ENCODE measurements at regions not wholly inside any gene's neighbourhood (a gene's known extent, or its start where the extent isn't known, plus 50 kb on each side); places are given as distances from the start of the nearest gene placed in this dataset.
"Not testable (repeated sequence)": the region's sequence is repeated elsewhere in the genome, so short reads cannot be mapped to it uniquely, and the experiment has no call there.

DNA sequence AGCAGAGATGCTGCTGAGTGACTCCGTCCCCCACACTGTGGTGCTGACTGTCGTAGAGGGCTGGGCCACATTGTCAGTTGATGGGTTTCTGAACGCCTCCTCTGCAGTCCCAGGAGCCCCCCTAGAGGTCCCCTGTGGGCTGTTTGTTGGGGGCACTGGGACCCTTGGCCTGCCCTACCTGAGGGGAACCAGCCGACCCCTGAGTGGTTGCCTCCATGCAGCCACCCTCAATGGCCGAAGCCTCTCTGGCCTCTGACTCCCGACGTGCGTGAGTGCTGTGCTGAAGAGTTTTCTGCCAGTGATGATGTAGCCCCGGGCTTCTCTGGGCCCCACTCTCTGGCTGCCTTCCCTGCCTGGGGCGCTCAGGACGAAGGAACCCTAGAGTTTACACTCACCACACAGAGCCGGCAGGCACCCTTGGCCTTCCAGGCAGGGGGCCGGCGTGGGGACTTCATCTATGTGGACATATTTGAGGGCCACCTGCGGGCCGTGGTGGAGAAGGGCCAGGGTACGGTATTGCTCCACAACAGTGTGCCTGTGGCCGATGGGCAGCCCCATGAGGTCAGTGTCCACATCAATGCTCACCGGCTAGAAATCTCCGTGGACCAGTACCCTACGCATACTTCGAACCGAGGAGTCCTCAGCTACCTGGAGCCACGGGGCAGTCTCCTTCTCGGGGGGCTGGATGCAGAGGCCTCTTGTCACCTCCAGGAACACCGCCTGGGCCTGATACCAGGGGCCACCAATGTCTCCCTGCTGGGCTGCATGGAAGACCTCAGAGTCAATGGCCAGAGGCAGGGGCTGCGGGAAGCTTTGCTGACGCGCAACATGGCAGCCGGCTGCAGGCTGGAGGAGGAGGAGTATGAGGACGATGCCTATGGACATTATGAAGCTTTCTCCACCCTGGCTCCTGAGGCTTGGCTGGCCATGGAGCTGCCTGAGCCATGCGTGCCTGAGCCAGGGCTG is 181.1 kb downstream of the TBC1D2B start:
- DNase-seq (ENCODE audit: low read depth in 2 of 2): not testable (repeated sequence)

DNA sequence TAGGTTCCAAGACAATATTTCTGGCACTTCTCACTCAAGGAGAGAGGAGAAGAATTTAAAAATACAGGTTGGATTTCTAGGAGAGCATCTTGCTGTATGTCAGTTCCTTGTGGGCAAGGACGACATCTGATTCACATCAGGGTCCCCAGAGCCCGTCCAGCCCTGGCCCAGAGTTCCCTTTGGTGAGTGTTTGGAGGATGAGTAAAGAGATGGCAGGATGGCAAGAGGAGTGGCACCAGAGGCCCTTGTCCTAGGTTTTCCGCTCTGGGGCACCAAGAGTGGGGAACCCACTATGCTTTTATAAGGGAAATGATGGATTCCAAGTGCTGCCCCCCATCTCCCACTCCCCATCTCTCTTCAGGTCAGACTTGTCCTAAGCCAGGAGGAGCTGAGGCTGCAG is 181.8 kb downstream of the TBC1D2B start:
- no peak for DNase-seq (ENCODE audit: low read depth in 2 of 2)

DNA sequence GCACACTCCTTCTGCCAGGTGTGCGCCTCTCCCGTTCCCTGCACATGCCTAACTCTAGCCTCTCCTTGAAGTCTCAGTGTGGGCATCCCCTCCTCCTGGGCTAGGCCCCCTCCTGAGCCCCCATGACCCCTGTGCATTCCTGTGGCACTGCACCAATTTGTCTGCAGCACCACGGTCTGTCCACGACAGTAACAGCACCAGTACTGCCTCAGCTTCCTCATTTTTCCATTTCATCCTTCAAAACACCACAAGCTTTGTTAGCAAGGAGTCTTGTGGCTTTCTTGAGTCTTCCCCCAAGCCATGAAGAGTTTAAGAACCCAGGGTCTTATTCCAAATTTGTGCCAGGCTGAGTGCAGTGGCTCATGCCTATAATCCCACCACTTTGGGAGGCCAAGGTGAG is 182.4 kb downstream of the TBC1D2B start:
- DNase-seq (ENCODE audit: low read depth in 2 of 2): not testable (repeated sequence)

DNA sequence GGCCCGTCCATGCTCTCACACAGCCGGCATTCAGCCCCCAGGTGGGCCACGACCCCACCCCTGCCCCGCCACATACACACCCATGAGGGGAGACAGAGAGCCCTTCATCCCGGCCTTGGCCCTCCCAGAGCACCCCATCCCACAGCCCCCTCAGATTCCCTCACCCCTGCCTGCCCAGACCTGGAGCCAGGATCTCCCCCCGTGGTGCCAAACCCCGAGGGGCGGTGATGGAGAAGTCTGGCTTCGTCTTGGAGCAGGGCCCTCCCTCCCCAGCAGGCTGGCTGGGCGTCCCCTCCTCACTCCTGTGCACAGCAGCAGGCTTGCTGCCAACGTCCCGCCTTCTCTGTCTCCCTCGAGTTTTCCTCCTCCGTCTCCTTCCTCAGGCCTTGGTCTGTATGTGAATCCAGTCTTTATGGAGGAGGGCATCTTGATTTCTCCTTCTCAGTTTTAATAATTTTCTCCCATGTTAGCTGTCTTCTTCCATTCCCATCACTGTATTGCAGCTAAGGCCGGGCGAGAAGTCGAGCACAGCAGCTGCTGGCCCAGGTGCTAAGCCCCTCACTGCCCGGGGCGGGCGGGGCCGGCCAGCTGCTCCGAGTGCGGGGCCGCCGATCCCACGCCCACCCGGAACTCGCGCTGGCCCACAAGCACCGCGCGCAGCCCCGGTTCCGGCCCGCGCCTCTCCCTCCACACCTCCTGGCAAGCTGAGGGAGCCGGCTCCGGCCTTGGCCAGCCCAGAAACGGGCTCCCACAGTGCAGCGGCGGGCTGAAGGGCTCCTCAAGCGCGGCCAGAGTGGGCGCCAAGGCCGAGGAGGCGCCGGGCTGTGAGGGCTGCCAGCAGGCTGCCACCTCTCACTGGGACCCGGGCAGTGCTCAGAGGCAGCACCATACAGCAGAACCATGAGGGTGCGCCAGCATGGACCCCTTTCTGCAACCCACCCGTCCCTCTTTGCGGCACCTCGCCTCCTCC is 183.6 kb downstream of the TBC1D2B start:
- DNase-seq (ENCODE audit: low read depth in 2 of 2): not testable (repeated sequence)

DNA sequence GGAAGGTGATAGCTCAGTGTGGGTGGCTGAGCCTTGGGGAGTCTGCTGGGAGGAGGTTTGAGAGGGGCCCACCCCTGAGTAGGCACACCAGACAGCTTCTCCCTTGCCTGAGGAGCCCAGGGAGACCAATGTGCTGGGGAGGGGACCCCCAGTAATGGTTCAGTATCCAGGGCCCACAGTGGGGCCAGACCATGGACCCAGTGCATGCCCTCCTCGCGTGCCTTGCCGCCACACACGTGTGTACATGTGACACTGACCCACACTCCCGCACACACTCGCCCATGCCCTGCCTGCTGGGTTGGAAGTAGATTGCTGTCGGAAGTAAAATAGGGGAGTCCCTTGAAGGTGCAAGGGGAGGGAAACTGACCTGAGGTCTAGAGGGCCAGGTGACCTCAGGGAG is 184.3 kb downstream of the TBC1D2B start:
- not testable (repeated sequence) for DNase-seq (ENCODE audit: low read depth in 2 of 2)

DNA sequence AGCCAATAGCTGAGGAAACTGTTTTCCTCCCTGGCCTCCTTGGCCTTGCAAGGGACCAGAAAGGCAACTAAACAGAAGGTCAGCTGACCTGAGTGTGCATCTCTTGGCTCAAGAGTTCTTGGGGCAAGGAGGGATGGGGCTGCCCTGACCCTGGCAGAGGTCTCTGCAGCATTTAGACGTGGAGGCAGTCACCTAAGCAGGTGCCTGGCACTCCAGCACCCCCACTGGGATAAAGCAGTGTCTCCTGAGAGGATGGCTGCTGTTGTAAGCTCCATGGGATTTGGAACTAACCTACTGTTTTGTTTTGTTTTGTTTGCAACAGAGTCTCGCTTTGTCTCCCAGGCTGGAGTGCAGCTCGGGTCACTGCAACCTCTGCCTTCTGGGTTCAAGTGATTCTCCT is 185.2 kb downstream of the TBC1D2B start:
- no peak for DNase-seq (ENCODE audit: low read depth in 2 of 2)

DNA sequence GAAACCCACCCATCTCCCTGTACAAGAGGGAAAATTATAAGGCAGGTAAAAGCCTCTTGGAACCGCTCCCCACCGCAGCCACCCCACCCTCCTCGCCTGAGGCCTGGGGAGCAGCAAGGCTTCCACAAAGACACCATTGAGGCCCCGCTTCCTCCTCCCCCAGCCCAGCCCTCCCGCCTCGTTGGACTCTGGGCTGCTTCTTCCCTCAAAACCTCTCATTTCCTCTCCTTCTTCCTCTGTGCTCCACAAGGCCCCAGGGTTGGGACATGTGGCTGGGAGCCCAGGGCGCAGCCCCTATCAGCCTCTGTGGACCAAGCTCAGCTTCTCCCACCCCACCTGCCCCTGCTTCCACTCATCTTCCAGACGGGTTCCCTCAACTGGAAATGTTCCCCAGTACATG is 185.6 kb downstream of the TBC1D2B start:
- DNase-seq (ENCODE audit: low read depth in 2 of 2): not testable (repeated sequence)

DNA sequence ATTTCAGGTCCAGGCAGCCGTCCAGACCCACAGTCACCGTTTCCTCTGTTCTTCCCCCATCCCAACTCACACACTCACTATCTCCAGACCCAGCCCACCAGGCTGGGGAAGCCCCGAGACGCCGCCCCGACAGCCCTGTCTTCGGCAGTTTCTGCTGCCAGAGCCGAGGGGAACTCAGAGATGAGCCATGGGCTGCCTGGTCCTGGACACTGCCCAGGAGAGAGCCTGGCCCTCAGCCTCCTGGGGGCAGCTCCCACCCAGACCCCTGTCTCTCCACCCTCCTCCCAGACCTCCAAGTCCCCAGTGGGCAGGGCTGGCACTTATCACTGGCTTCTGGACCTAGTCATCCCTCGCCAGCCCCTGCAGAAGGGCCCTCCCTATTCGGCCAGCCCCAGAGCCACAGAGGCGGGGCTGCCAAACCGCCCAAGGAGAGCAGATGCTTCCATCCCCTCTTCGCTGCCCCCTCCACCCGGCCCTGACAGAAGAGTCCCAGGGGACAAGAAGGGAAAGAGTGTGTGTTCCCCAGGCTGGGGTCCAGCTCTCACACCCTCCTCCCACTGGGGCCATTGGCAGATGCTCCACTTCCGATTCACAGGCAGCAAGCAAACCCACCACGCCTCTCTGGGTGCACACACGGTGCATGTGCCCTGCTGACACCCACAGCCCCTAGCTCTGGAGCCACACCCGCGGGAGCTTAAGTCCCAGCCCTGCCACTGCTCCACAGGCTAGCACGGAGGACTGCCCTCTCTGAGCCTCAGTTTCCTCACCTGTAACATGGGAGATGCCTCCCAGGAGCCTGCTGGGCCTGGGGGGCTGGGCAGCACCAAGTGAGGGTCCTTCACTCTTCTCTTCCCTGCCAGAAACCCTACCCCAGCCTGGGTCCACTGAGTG is 186.4 kb downstream of the TBC1D2B start:
- DNase-seq (ENCODE audit: low read depth in 2 of 2): not testable (repeated sequence)

DNA sequence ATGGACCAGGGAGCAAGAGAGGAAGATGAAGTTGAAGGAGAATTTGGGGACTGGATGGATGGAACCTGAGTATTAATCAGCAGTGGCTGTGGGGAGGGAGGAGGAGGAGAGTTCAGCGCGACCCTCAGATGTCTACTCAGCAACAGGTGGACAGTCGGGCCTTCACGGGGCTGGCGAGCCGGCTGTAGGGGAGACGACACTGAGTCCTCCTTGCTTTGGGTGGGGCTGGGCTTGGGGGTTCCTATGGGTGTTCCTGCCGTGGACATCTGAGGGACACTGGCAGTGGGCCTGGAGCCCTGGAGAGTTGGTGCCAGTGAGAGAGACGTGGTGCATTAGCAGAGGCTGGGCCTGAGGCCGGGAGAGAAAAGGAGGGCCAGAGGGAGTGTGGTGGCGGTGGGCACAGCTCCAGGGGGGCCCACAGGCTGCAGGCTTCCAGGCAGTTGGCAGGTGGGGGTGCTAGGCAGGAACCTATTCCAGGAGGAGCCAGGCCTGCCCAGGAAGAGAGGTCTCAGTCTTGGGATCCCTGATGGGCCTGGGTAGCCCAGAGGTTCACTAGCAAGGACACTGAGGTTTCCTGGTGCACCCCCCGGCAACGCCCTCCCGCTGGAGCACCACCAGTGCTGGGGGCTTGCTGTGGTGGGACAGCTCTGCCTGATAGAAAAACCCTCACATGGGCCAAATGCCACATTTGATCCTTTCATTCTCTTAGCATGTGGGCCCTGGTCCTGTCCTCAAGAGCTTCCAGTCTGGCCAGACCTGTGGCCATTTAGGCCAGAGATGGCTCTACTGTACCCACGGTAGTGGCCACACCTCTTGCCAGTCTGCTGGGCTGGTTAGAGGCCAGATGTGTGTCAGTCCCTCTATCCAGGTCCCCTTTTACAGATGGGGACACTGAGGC is 187.4 kb downstream of the TBC1D2B start:
- DNase-seq (ENCODE audit: low read depth in 2 of 2): not testable (repeated sequence)

DNA sequence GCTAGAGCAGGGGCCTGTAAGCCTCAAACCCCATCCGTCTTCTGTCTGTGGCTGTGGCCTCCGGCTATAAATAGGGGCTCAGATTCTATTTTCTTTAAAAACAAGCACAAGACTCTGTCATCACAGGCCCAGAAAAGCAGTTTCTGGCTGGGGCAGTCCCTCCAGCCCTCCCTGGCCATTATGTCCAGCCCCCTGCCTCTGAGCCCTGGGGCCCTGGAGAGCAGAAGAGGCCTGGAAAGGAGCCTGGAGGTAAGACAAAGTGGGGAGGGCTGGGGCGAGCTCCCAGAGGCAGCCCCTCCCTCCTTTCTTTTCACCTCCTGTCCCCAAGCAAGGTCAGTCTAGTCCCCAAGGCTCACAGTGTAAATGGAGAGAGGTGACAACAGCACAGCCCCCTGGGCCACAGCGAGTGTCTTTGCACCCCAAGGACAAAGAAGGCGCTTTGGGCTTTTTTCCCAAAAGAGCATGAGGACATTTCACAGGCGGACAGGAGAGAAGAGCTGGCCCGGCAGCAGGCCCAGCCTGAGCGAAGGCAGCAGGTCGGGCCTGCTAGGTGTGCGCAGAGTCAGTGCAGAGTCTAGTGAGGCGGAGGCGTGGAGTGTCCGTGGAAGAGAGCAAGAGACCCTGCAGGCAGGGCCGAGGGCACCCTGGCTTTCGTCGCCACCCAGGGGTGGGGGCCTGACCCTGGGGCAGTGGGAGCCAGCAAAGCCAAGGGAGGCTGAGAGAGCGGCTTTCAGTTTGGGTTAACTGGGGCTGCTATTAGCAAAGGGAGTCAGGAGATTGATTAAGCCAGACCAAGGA is 188.3 kb downstream of the TBC1D2B start:
- DNase-seq (ENCODE audit: low read depth in 2 of 2): no peak

DNA sequence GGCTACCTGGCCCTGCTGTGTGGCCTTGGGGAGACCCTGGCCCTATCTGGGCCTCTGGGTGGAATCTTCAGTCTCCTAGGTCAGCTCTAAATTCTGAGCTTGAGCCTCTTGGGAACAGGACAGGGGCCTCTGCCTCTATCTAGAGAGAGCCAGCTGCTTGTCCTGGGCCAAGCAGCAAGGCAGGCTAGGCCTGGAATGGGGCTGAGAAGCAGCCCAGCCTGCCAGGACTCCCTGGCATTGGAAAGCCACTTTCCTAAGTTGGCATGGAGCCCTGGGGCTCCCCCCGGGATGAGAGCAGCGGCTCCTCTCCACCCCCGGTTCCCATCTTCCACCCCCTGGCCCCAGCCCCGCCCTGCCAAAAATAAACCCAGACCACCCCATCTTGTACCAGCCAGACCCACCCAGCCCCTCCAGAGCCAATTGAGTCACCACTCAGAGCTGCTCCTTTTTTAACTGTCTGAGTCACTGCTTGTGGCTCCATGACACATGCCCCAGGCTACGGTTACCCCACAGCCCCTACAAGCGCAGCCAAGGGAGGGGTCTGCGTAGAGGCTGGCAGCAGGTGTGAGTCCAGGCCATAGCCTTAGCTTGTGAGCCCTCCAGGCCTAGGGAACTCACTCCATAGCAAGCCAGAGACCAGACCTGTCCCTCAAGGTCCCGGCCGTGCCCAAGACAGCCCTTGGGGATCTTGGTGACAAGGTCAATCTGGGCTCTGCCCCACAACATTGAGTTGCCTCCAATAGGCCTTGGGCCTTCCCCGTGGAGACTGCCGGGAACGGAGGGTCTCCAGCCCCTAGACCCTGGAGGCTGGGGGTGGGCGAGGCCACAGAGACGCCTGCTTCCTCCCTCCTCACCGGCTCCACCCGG is 189.7 kb downstream of the TBC1D2B start:
- DNase-seq (ENCODE audit: low read depth in 2 of 2): not testable (repeated sequence)

DNA sequence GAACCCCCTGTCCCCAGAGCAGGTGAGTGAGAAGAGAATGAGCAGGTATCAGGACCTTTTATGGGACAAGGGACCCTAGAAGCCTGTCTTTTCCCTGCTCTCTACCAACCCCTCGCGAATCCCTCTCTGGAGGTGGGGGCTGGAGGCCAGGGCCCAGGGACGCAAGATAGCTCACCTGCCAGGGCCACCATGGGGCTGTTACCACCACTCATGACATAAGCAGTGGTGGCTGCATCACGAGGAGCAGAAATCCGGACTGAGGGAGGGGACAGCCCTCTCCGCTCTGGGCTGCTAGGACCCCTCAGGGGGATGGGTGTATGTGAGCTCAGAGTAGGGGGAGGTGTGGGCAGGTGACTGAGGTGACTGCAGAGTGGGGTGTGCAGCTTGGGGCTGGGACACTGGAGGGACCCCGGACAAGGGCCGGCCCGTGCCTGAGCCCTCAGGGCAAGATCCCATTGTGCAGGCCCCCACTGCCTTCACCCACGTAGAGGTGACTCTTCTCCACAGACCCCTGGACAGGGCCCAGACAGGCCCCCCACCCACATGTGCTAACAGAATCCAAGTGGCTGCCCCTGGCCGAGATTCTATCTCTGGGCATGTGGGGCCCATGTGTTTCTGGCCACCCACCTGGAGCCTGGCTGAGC is 190.6 kb downstream of the TBC1D2B start:
- DNase-seq (ENCODE audit: low read depth in 2 of 2): no peak

DNA sequence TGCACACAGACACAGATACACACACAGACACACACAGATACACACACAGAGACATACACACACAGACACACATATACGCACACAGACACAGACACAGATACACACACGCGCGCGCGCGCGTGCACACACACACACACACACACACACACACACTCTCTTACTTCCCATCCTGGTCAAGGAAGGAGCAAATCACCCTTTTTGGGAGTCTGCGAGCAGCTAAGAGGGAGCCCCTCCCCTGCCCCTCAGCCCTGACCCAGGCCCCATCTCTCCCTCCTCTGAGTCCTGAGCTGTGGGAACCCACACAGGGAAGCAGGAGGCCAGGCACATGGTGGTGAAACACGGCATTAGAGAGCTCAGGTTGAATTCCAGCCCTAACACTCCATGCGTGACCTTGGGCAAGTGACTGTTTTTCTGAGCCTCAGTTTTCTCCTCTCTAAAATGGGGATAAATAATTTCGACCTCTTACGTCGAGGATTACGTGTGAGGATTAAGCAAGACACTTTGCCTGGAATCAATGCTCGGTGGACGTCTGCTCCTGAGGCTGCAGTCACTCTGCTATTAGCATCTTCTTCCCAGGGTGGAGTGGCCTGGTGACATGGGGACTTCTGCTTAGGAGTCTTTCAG is 191.5 kb downstream of the TBC1D2B start:
- not testable (repeated sequence) for DNase-seq (ENCODE audit: low read depth in 2 of 2)

DNA sequence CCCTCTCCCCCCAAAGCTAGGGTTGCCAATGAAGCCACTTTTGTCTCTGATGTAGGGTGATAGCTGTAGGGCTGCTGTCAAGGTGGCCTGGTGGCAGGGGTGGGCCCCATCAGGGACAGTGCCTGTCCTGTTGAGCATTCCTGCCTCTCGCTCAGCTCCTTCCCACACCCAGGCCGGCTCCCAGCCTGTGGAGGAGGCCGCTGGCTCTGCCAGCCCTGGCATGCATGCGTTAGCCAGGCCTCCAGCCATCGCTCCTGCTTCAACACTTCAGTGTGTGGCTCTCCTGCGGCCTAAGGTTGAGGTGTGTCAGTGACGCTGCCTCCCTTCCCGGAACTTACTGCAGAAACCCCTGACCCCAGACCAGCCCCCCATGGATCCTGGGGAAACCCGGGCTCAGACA is 194.5 kb downstream of the TBC1D2B start:
- DNase-seq (ENCODE audit: low read depth in 2 of 2): not testable (repeated sequence)

DNA sequence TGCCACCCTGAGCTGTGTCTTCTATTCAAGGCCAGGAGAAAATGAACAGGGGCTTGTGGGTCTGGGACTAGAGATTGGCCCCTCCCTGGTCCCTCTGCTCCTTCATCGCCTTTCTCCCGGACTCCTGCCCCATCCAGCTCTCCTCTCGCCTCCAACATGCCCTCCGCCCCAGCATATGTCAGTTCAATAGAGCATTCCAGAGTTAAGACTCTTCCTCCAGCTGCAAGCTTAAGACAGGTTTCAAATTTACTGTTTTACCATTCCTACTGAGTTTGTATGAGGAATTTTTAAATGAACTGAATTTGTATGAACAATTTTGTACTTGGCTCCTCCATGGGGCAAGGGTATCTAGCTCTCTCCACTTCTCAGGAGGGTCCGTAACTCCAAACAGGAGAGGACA is 195.6 kb downstream of the TBC1D2B start:
- no peak for DNase-seq (ENCODE audit: low read depth in 2 of 2)

DNA sequence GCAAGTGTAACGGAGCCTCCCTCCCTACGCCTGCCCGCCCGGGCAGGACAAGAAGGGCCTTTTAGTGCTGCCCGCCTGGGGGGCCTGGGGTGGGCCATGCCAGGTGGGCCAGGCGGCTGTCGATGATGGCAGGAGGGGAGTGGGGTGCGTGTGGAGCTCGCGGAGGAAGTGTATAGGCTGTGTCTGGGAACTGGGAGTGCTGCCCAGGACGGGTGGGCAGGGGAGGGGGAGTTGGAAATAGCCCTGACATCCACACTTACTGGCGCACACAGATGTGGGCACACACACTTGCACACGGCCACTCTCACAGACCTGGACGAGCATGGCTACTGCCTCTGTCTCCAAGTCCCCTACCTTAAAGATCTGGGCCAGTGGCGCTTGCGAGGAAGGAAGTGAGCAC is 196.0 kb downstream of the TBC1D2B start:
- DNase-seq (ENCODE audit: low read depth in 2 of 2): not testable (repeated sequence)

DNA sequence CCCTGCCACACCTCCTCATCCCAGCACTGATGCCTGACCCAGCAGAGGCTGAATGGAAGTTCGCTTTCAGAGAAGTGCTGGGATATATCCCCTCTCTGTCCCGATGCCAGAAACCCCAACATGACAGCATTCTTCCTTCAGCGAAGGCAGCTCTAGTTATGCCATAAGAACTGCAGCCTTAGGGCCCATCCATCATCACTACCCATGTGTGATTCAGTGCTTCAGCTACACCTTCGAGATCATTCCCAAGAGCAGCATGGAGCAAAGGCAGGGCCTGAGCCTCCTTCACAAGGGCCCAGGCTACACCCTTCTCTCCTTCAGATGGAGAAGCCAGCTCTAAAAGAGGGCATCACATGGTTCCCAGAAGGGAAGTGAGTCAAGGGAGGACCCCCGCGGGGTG is 198.0 kb downstream of the TBC1D2B start:
- not testable (repeated sequence) for DNase-seq (ENCODE audit: low read depth in 2 of 2)

All from stimulated activated CD4-positive, alpha-beta T cell treated with anti-CD3 and anti-CD28 coated beads, Interleukin-4, amount 100 ng/mL, for 48 hours (primary cell).